ENCODE measurements at regions not wholly inside any gene's neighbourhood (a gene's known extent, or its start where the extent isn't known, plus 50 kb on each side); places are given as distances from the start of the nearest gene placed in this dataset.
"Not testable (repeated sequence)": the region's sequence is repeated elsewhere in the genome, so short reads cannot be mapped to it uniquely, and the experiment has no call there.

DNA sequence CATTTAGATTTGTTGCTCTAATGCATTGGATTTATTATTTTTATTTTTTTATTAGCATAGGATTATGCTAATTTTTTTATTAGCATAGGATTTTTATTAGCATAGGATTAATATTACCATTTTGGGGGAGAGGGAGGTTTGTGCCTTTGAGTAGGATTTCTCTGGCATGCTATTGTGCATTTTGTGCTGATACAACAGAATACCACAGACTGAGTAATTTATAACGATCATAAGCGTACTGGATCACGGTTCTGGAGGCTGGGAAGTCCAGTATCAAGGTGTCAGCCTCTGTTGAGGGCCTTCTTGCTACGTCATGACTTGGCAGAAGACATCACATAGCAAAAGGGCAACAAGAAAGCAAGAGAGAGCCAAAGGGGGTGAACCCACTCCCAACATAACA lies 187.5 kb downstream of the XPNPEP1 start (continued):
- no peak for TF ChIP-seq CREB1 (CRISPR knock-in tag; IDR thresholded peaks at IDR 0.05; ENCODE audit: low read depth)
- TF ChIP-seq EZH2 (IDR thresholded peaks at IDR 0.05; ENCODE audit: low read depth, unreplicated experiment), result no peak

DNA sequence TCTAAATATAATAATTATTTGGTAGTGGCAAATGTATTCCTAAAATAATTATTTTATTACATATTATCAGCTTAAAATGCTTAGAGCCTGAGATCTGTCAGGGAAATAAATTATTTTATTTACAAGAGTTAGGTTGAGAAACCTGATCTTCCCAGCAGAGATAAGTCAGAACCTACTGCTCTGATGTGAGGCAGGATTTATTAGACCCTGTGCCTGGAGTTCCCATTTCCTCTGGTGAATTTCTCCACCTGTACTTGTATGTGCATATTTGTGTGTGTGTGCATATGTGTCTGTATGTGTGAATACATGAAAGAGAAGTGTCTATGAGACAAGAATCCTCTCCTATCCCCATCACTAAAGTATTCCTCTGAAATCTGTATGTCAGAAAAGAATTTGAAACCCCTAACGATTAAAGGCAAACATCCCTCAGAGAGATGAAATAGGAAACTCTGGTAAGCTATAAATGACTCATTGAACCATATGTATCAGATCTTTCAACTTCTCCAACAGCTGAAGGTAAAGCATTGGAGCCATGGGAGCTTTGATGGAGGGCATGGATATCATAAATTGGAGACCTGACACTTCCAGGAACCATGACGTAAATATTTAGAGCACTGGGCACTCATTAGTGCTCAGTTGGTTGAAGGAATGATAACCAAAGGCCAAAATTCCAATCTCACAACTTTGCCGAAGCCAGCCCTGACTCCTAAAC lies 190.9 kb downstream of the XPNPEP1 start:
- Histone ChIP-seq H3K79me2 (replicated peaks; ENCODE audit: insufficient read depth) (no peaks in the 10 kb centered on the region), H3K4me1 (ENCODE audit: insufficient read depth) (no peaks in the 10 kb centered on the region), H3K4me2 (no peak overlapping the region), H3K36me3 (ENCODE audit: insufficient read depth) (no peaks in the 10 kb centered on the region), H4K20me1 (replicated peaks; ENCODE audit: insufficient read depth) (no peaks in the 10 kb centered on the region), H3K27me3 (ENCODE audit: insufficient read depth) (no peaks in the 10 kb centered on the region), H3K9me2 (ENCODE audit: insufficient read depth) (no peaks in the 10 kb centered on the region), H3K27ac (ENCODE audit: low read depth) (no peak overlapping the region), H3F3A (replicated peaks; ENCODE audit: low read depth) (no peaks in the 10 kb centered on the region), H3K4me3 (no peak overlapping the region), H2AFZ (no peak overlapping the region)
- H3K4me3 Mint-ChIP-seq, result no peak overlapping the region
- no peak overlapping the region for H3K27ac Mint-ChIP-seq
- peaks cover 6% of the 10 kb centered on the region; the same call in 1 of the 3 replicates for H3K9me3 Mint-ChIP-seq
- no peaks in the 10 kb centered on the region for H3K36me3 Mint-ChIP-seq (ENCODE audit: low read depth)
- TF ChIP-seq STAT1 (IDR thresholded peaks at IDR 0.05; ENCODE audit: unreplicated experiment) (no peak), NANOG (IDR thresholded peaks at IDR 0.05; ENCODE audit: borderline replicate concordance) (no peak), EZH2phosphoT487 (IDR thresholded peaks at IDR 0.05; ENCODE audit: unreplicated experiment) (no peak), ZNF331 (CRISPR knock-in tag; IDR thresholded peaks at IDR 0.05; ENCODE audit: low read depth) (no peak), EZH2 (IDR thresholded peaks at IDR 0.05; ENCODE audit: low read depth, unreplicated experiment) (no peak), ZNF114 (CRISPR knock-in tag; IDR thresholded peaks at IDR 0.05) (no peak), CREB1 (CRISPR knock-in tag; IDR thresholded peaks at IDR 0.05; ENCODE audit: low read depth) (no peak)
- TF ChIP-seq, protein P1, sequence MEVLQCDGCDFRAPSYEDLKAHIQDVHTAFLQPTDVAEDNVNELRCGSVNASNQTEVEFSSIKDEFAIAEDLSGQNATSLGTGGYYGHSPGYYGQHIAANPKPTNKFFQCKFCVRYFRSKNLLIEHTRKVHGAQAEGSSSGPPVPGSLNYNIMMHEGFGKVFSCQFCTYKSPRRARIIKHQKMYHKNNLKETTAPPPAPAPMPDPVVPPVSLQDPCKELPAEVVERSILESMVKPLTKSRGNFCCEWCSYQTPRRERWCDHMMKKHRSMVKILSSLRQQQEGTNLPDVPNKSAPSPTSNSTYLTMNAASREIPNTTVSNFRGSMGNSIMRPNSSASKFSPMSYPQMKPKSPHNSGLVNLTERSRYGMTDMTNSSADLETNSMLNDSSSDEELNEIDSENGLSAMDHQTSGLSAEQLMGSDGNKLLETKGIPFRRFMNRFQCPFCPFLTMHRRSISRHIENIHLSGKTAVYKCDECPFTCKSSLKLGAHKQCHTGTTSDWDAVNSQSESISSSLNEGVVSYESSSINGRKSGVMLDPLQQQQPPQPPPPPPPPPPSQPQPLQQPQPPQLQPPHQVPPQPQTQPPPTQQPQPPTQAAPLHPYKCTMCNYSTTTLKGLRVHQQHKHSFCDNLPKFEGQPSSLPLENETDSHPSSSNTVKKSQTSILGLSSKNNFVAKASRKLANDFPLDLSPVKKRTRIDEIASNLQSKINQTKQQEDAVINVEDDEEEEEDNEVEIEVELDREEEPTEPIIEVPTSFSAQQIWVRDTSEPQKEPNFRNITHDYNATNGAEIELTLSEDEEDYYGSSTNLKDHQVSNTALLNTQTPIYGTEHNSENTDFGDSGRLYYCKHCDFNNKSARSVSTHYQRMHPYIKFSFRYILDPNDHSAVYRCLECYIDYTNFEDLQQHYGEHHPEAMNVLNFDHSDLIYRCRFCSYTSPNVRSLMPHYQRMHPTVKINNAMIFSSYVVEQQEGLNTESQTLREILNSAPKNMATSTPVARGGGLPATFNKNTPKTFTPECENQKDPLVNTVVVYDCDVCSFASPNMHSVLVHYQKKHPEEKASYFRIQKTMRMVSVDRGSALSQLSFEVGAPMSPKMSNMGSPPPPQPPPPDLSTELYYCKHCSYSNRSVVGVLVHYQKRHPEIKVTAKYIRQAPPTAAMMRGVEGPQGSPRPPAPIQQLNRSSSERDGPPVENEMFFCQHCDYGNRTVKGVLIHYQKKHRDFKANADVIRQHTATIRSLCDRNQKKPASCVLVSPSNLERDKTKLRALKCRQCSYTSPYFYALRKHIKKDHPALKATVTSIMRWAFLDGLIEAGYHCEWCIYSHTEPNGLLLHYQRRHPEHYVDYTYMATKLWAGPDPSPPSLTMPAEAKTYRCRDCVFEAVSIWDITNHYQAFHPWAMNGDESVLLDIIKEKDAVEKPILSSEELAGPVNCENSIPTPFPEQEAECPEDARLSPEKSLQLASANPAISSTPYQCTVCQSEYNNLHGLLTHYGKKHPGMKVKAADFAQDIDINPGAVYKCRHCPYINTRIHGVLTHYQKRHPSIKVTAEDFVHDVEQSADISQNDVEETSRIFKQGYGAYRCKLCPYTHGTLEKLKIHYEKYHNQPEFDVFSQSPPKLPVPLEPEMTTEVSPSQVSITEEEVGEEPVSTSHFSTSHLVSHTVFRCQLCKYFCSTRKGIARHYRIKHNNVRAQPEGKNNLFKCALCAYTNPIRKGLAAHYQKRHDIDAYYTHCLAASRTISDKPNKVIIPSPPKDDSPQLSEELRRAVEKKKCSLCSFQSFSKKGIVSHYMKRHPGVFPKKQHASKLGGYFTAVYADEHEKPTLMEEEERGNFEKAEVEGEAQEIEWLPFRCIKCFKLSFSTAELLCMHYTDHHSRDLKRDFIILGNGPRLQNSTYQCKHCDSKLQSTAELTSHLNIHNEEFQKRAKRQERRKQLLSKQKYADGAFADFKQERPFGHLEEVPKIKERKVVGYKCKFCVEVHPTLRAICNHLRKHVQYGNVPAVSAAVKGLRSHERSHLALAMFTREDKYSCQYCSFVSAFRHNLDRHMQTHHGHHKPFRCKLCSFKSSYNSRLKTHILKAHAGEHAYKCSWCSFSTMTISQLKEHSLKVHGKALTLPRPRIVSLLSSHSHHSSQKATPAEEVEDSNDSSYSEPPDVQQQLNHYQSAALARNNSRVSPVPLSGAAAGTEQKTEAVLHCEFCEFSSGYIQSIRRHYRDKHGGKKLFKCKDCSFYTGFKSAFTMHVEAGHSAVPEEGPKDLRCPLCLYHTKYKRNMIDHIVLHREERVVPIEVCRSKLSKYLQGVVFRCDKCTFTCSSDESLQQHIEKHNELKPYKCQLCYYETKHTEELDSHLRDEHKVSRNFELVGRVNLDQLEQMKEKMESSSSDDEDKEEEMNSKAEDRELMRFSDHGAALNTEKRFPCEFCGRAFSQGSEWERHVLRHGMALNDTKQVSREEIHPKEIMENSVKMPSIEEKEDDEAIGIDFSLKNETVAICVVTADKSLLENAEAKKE (CRISPR knock-in tag; IDR thresholded peaks at IDR 0.05), result no peak
- ATAC-seq, result no peak
- H3K27me3 Mint-ChIP-seq (ENCODE audit: insufficient read depth, low read depth, poor library complexity), result peaks cover 2% of the 10 kb centered on the region
- no peak for DNase-seq (ENCODE audit: low spot score)
- no peaks in the 10 kb centered on the region for H3K4me1 Mint-ChIP-seq

DNA sequence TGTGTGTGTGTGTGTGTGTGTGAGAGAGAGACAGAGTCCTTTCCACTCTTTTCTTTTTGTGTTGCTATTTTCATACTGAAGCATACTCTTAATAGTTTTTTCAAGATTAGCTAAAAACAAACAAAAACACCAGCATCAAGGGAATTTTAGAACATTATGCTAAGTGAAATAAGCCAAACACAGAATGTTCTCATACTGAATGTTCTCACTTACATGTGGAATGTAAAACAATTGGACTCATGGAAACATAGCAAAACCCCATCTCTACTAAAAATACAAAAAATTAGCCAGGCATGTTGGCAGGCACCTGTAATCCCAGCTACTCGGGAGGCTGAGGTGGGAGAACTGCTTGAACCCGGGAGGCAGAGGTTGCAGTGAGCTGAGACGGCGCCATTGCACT lies 193.4 kb downstream of the XPNPEP1 start:
- not testable (repeated sequence) for H3K27me3 ChIP-seq (ENCODE audit: insufficient read depth); H2AFZ ChIP-seq; H3F3A ChIP-seq (replicated peaks; ENCODE audit: low read depth); H4K20me1 ChIP-seq (replicated peaks; ENCODE audit: insufficient read depth); H3K4me2 ChIP-seq; H3K27ac ChIP-seq (ENCODE audit: low read depth); H3K79me2 ChIP-seq (replicated peaks; ENCODE audit: insufficient read depth); H3K36me3 Mint-ChIP-seq (ENCODE audit: low read depth); H3K36me3 ChIP-seq (ENCODE audit: insufficient read depth); H3K4me3 ChIP-seq; ATAC-seq; H3K27ac Mint-ChIP-seq; H3K9me2 ChIP-seq (ENCODE audit: insufficient read depth); DNase-seq (ENCODE audit: low spot score); H3K4me1 ChIP-seq (ENCODE audit: insufficient read depth); H3K9me3 Mint-ChIP-seq; H3K4me1 Mint-ChIP-seq; H3K4me3 Mint-ChIP-seq; H3K27me3 Mint-ChIP-seq (ENCODE audit: insufficient read depth, low read depth, poor library complexity)

All from GM23338 (cell line).